Keratinocyte (primary cell): ENCODE measurements at regions not wholly inside any gene's neighbourhood (a gene's known extent, or its start where the extent isn't known, plus 50 kb on each side); places are given as distances from the start of the nearest gene placed in this dataset.

ENCODE experiments used
- EZH2 ChIP-seq: IDR thresholded peaks from one replicate; pipeline ENCODE4 v1.6.1; 2012; ENCODE audit warnings: inconsistent platforms, mild to moderate bottlenecking, low read length, moderate library complexity
- TF ChIP-seq, protein P1 (sequence below), 3 experiments: IDR thresholded peaks in 1 of 3; conservative IDR thresholded peaks in 1 of 3; optimal IDR thresholded peaks in 1 of 3; 2 replicates in 2 of 3; 3 replicates in 1 of 3; pipeline versions ENCODE3 to v1.5.1; 2011; ENCODE audit warnings: low read length in 3 of 3, mild to moderate bottlenecking in 3 of 3, moderate library complexity in 2 of 3, control low read depth in 1 of 3, inconsistent platforms in 1 of 3; ENCODE audit not compliant: insufficient read depth in 2 of 3; ENCODE audit errors: extremely low read depth in 1 of 3

DNA sequence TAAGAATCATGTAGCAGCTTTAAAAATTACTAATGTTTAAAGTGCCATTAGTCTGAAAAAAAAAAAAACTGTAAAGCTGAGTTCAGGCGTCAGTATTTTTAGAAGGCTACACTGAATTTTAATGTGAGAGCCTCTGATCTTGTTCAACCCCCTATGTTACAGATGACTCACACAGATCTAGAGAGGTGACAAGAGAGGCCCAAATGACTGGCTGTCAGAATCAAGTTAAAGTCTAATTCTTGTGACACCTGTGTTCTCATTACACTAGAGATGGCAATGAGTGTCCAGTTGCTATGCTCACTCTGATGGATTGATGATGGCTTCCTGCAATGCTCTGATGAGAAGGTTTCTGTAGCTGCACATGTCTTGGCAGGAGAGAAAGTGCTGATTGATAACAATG, 203.5 kb upstream of the OBI1 start:
- TF ChIP-seq, protein P1, sequence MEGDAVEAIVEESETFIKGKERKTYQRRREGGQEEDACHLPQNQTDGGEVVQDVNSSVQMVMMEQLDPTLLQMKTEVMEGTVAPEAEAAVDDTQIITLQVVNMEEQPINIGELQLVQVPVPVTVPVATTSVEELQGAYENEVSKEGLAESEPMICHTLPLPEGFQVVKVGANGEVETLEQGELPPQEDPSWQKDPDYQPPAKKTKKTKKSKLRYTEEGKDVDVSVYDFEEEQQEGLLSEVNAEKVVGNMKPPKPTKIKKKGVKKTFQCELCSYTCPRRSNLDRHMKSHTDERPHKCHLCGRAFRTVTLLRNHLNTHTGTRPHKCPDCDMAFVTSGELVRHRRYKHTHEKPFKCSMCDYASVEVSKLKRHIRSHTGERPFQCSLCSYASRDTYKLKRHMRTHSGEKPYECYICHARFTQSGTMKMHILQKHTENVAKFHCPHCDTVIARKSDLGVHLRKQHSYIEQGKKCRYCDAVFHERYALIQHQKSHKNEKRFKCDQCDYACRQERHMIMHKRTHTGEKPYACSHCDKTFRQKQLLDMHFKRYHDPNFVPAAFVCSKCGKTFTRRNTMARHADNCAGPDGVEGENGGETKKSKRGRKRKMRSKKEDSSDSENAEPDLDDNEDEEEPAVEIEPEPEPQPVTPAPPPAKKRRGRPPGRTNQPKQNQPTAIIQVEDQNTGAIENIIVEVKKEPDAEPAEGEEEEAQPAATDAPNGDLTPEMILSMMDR (optimal IDR thresholded peaks at IDR 0.05 in 1 of 3, IDR thresholded peaks at IDR 0.05 in 1 of 3, conservative IDR thresholded peaks at IDR 0.05 in 1 of 3; ENCODE audit: extremely low read depth in 1 of 3, insufficient read depth in 2 of 3, low read length in 3 of 3), result no peak
- no peak for TF ChIP-seq EZH2
